ENCODE measurements at regions not wholly inside any gene's neighbourhood (a gene's known extent, or its start where the extent isn't known, plus 50 kb on each side); places are given as distances from the start of the nearest gene placed in this dataset.

- H3K9me3 ChIP-seq = peaks cover 0 to 10% of the 10 kb centered on the region in 2 donors
- in situ Hi-C loops (cut with MboI; ENCODE audit: low pct_ligation_motif_present in 1 of 4, low pct_unique_long_range_greater_than_20kb in 1 of 4, low sequenced_read_pairs in 3 of 4) = no loop called here
- H3K4me1 ChIP-seq = no peaks in the 10 kb centered on the region
- H3K27ac ChIP-seq = no peak overlapping the region
- no peak for DNase-seq
- H3K4me3 ChIP-seq = no peak overlapping the region
- H3K27me3 ChIP-seq = no peaks in the 10 kb centered on the region
- WGBS, 2 donors (ENCODE audit: low coverage in 1 of 2) = 63 to 74% methylated on average over 5 of the region's 5 CpGs
- intact Hi-C loops (cut with DNase I; ENCODE audit: low total_unique reads) = no loop called here
- TF ChIP-seq POLR2A (IDR thresholded peaks at IDR 0.05) = no peak
- no peaks in the 10 kb centered on the region for H3K36me3 ChIP-seq
Measured at GRCh38 chr11:98589967-98590366, 430.8 kb upstream of the CNTN5 start.

GRCh38 chr11:98600103-98600502 lies 420.6 kb upstream of the CNTN5 start:
- Histone ChIP-seq H3K27ac (no peak overlapping the region), H3K27me3 (no peaks in the 10 kb centered on the region), H3K4me3 (no peak overlapping the region), H3K9me3 (peaks cover 0 to 2% of the 10 kb centered on the region in 2 donors), H3K4me1 (no peaks in the 10 kb centered on the region), H3K36me3 (no peaks in the 10 kb centered on the region)
- in situ Hi-C loops (cut with MboI; ENCODE audit: low pct_ligation_motif_present in 1 of 4, low pct_unique_long_range_greater_than_20kb in 1 of 4, low sequenced_read_pairs in 3 of 4) (no loop called here), intact Hi-C loops (cut with DNase I; ENCODE audit: low total_unique reads) (no loop called here)
- no peak for DNase-seq
- TF ChIP-seq CTCF (IDR thresholded peaks at IDR 0.05) (no peak), POLR2AphosphoS5 (IDR thresholded peaks at IDR 0.05) (no peak), EP300 (IDR thresholded peaks at IDR 0.05; ENCODE audit: low read depth) (no peak), POLR2A (IDR thresholded peaks at IDR 0.05) (no peak)
- 52 to 72% methylated on average over 2 to 3 of the region's 3 CpGs for WGBS, 2 donors (ENCODE audit: low coverage in 1 of 2)

- Histone ChIP-seq H3K36me3 (no peaks in the 10 kb centered on the region), H3K4me3 (no peak overlapping the region), H3K4me1 (no peaks in the 10 kb centered on the region), H3K27me3 (no peaks in the 10 kb centered on the region), H3K27ac (no peak overlapping the region), H3K9me3 (no peaks in the 10 kb centered on the region)
- TF ChIP-seq POLR2A (IDR thresholded peaks at IDR 0.05) (no peak), POLR2AphosphoS5 (IDR thresholded peaks at IDR 0.05) (no peak), CTCF (IDR thresholded peaks at IDR 0.05) (no peak), EP300 (IDR thresholded peaks at IDR 0.05; ENCODE audit: low read depth) (no peak)
- DNase-seq = peak; percentile 7
- in situ Hi-C loops (cut with MboI; ENCODE audit: low pct_ligation_motif_present in 1 of 4, low pct_unique_long_range_greater_than_20kb in 1 of 4, low sequenced_read_pairs in 3 of 4) = no loop called here
- intact Hi-C loops (cut with DNase I; ENCODE audit: low total_unique reads) = no loop called here
- 58 to 65% methylated on average over 5 to 8 of the region's 8 CpGs for WGBS, 2 donors (ENCODE audit: low coverage in 1 of 2)
Measured at GRCh38 chr11:98600786-98601773, 419.7 kb upstream of the CNTN5 start.

GRCh38 chr11:98616098-98616655 lies 404.6 kb upstream of the CNTN5 start:
- intact Hi-C loops (cut with DNase I; ENCODE audit: low total_unique reads) = no loop called here
- Histone ChIP-seq H3K9me3 (no peaks in the 10 kb centered on the region), H3K27me3 (no peaks in the 10 kb centered on the region), H3K4me1 (no peaks in the 10 kb centered on the region), H3K27ac (no peak overlapping the region), H3K36me3 (no peaks in the 10 kb centered on the region), H3K4me3 (no peak overlapping the region)
- no peak for TF ChIP-seq EP300 (IDR thresholded peaks at IDR 0.05; ENCODE audit: low read depth)
- no peak for TF ChIP-seq POLR2AphosphoS5 (IDR thresholded peaks at IDR 0.05)
- no peak for TF ChIP-seq CTCF (IDR thresholded peaks at IDR 0.05)
- TF ChIP-seq POLR2A (IDR thresholded peaks at IDR 0.05) = no peak
- in situ Hi-C loops (cut with MboI; ENCODE audit: low pct_ligation_motif_present in 1 of 4, low pct_unique_long_range_greater_than_20kb in 1 of 4, low sequenced_read_pairs in 3 of 4) = no loop called here
- no peak for DNase-seq
